Omental fat pad (tissue), 3 donors: ENCODE measurements at regions not wholly inside any gene's neighbourhood (a gene's known extent, or its start where the extent isn't known, plus 50 kb on each side); places are given as distances from the start of the nearest gene placed in this dataset.

Source experiments
- ATAC-seq: fragments of 150-250 bp; one replicate; pipeline ENCODE4 v1.9.1; 2016; ENCODE audit warnings: mild to moderate bottlenecking, moderate library complexity; ENCODE audit not compliant: low FRiP score
- DNase-seq: peaks from one replicate; pipeline ENCODE4 v3.0.0-alpha.2; 2019; ENCODE audit warnings: low spot score
- TF ChIP-seq, protein P1 (sequence below), 3 donors: fragments of 450-650 bp; IDR thresholded peaks; one replicate each; pipeline ENCODE4 v1.5.1; 2016 to 2017; ENCODE audit warnings: antibody characterized with exemption in 3 of 3, mild to moderate bottlenecking in 3 of 3, moderate library complexity in 2 of 3

DNA sequence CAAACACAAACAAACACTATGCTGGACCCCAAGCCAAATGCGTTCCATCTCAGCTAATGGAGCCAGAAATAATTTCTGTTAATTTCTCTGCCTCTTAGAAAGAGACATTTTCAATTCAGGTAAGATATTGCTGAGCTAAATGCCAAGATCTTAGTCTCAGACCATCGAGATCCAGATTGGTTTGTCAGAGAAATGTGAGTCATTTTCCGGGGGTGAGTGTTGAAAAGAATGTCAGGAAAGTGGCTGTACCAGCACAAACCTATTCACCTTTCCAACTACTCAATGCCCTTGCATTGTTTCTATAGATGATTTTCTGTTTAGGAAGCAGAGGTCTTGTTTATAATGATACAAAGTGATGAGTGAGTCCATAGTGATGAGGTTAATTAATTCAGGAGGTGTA, 266.8 kb upstream of the TSHZ3 start:
- TF ChIP-seq, protein P1, sequence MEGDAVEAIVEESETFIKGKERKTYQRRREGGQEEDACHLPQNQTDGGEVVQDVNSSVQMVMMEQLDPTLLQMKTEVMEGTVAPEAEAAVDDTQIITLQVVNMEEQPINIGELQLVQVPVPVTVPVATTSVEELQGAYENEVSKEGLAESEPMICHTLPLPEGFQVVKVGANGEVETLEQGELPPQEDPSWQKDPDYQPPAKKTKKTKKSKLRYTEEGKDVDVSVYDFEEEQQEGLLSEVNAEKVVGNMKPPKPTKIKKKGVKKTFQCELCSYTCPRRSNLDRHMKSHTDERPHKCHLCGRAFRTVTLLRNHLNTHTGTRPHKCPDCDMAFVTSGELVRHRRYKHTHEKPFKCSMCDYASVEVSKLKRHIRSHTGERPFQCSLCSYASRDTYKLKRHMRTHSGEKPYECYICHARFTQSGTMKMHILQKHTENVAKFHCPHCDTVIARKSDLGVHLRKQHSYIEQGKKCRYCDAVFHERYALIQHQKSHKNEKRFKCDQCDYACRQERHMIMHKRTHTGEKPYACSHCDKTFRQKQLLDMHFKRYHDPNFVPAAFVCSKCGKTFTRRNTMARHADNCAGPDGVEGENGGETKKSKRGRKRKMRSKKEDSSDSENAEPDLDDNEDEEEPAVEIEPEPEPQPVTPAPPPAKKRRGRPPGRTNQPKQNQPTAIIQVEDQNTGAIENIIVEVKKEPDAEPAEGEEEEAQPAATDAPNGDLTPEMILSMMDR (IDR thresholded peaks at IDR 0.05), result no peak
- DNase-seq, result no peak
- ATAC-seq, result no peak

GRCh38 chr19:31617010-31617585, 267.9 kb upstream of the TSHZ3 start:
- TF ChIP-seq, protein P1 (IDR thresholded peaks at IDR 0.05), result no peak
- no peak for DNase-seq
- ATAC-seq, result no peak

DNA sequence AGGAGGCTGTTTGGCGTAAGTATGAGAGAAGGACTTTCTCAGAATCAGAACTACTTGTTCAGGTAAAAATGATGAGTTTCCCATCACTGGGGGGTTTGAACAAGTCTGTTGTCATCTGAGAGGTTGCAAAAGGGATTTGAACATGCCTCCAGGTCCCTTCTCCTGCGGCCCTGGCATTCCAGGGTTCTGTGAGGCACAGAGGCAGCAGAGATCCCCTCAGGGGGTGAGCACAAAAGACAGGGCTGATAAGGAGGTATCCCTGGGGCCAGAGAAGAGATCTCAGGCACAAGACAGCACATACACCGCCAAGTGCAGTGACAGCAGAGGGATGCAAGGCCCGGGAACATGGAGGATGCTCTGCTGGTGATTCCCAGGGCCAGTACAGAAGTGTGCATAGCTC, 275.8 kb upstream of the TSHZ3 start:
- DNase-seq (no peak), ATAC-seq (no peak)
- TF ChIP-seq, protein P1 (IDR thresholded peaks at IDR 0.05), result no peak

DNA sequence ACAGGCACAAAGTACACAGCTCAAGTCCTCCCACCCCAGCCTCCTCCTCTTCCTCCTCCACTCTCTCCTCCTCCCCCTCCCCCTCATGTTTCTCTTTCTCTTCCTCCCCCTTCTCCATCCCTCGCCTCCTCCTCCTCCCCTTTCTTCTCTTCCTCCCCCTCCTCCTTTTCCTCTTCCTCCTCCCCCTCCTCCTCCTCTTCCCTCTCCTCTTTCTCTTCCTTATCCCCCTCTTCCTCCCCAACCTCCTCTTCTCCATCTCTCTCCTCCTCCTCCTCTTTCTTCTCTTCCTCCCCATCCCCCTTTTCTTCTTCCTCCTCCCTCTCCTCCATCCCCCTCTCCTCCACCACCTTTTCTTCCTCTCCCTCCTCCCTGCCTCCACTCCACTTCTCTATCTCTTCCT, 276.3 kb upstream of the TSHZ3 start:
- ATAC-seq, result no peak
- DNase-seq, result no peak
- TF ChIP-seq, protein P1 (IDR thresholded peaks at IDR 0.05), result no peak

GRCh38 chr19:31626941-31627340, 277.7 kb upstream of the TSHZ3 start:
- TF ChIP-seq, protein P1 (IDR thresholded peaks at IDR 0.05), result no peak
- no peak for ATAC-seq
- no peak for DNase-seq

DNA sequence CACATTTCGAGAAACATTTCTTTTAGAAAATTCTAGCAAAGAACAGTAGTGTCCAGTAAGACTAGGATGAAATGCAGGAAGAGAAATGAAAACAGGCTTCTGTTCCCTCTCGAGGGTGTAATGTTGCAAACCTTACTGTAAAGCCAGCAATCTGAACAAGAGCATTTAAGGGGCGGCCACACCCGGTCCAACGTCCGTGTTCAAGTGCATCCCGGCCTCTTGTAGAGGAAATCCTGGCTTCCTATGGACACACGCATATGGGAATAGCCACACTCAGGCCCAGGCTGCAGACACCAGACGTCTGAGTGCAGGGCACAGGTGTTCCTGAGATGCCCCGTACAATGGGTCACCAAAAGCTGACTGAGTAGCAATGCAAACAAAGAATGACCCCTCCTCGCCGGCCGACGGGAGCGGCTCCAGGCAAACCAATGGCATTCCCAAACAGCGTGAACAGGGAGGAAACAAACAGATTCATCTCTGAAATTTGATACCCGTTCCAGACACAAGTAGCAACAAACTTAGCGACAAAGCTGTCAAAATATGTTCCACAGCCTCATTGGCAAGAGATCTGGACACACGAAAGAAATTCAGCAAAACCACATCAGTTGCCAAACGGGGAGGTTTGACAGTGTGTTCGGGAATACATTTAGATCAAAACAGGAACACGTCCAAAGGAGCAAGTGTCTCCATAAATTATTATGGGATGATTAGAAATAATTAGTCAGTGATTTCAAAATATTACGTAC, 278.6 kb upstream of the TSHZ3 start:
- TF ChIP-seq, protein P1 (IDR thresholded peaks at IDR 0.05), result no peak
- DNase-seq, result no peak
- ATAC-seq, result no peak
